NCI-H146 (cell line): ENCODE measurements at regions not wholly inside any gene's neighbourhood (a gene's known extent, or its start where the extent isn't known, plus 50 kb on each side); places are given as distances from the start of the nearest gene placed in this dataset.

Experiments
- DNase-seq: peaks from one replicate; lab custom pipeline; 2025; lab: John Stamatoyannopoulos, UW

GRCh38 chr5:166320920-166321480 lies 1970.4 kb upstream of the WWC1 start:
- DNase-seq = no peak

GRCh38 chr5:166324372-166324771 lies 1967.1 kb upstream of the WWC1 start:
- no peak for DNase-seq

GRCh38 chr5:166329149-166329800 lies 1962.2 kb upstream of the WWC1 start:
- no peak for DNase-seq

- DNase-seq = no peak
Observed at GRCh38 chr5:166330036-166330435, 1961.4 kb upstream of the WWC1 start.

GRCh38 chr5:166331521-166331920 lies 1959.9 kb upstream of the WWC1 start:
- no peak for DNase-seq

- no peak for DNase-seq
Observed at GRCh38 chr5:166338801-166339200, 1952.6 kb upstream of the WWC1 start.

- DNase-seq = no peak
Observed at GRCh38 chr5:166340039-166340438, 1951.4 kb upstream of the WWC1 start.

GRCh38 chr5:166341740-166342337 lies 1949.6 kb upstream of the WWC1 start:
- no peak for DNase-seq

GRCh38 chr5:166342402-166342801 lies 1949.0 kb upstream of the WWC1 start:
- no peak for DNase-seq

GRCh38 chr5:166346726-166347374 lies 1944.6 kb upstream of the WWC1 start:
- DNase-seq = no peak

GRCh38 chr5:166349046-166349445 lies 1942.4 kb upstream of the WWC1 start:
- DNase-seq = no peak

- DNase-seq = no peak
Observed at GRCh38 chr5:166353580-166353979, 1937.9 kb upstream of the WWC1 start.

GRCh38 chr5:166354332-166354731 lies 1937.1 kb upstream of the WWC1 start:
- no peak for DNase-seq

GRCh38 chr5:166356096-166356495 lies 1935.3 kb upstream of the WWC1 start:
- no peak for DNase-seq

- no peak for DNase-seq
Observed at GRCh38 chr5:166358127-166358830, 1933.2 kb upstream of the WWC1 start.

- DNase-seq = no peak
Observed at GRCh38 chr5:166363087-166363760, 1928.2 kb upstream of the WWC1 start.

GRCh38 chr5:166365164-166365563 lies 1926.3 kb upstream of the WWC1 start:
- DNase-seq = no peak

GRCh38 chr5:166367391-166367790 lies 1924.1 kb upstream of the WWC1 start:
- DNase-seq = no peak

GRCh38 chr5:166369346-166369745 lies 1922.1 kb upstream of the WWC1 start:
- DNase-seq = no peak

GRCh38 chr5:166369807-166370206 lies 1921.6 kb upstream of the WWC1 start:
- DNase-seq = peak; percentile 0

GRCh38 chr5:166370928-166371690 lies 1920.3 kb upstream of the WWC1 start:
- DNase-seq = no peak
